SW480 (cell line): ENCODE measurements at regions not wholly inside any gene's neighbourhood (a gene's known extent, or its start where the extent isn't known, plus 50 kb on each side); places are given as distances from the start of the nearest gene placed in this dataset.
"Not testable (repeated sequence)": the region's sequence is repeated elsewhere in the genome, so short reads cannot be mapped to it uniquely, and the experiment has no call there.

ENCODE experiments used
- DNase-seq: peaks from one replicate; pipeline ENCODE4 v3.0.0-alpha.2; 2016; ENCODE audit warnings: low spot score

DNA sequence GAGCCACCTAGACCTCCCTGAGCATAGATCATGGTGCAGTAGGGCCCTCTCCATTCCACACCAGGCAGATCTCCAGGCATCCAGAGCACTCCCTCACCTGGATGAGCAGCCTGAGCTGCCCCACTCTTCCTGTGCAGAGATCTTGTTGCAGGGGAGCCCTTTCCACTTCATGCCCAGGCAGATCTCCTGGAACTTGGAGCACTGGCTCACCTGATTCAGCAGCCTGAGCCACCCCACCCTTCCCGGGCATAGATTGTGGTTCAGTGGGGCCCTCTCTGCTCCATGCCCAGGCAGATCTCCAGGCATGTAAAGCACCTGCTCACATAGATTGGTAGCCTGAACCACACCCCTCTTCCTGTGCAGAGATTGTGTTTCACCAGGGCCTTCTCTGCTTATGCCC is 78.0 kb downstream of the SEC16B start:
- DNase-seq, result no peak

DNA sequence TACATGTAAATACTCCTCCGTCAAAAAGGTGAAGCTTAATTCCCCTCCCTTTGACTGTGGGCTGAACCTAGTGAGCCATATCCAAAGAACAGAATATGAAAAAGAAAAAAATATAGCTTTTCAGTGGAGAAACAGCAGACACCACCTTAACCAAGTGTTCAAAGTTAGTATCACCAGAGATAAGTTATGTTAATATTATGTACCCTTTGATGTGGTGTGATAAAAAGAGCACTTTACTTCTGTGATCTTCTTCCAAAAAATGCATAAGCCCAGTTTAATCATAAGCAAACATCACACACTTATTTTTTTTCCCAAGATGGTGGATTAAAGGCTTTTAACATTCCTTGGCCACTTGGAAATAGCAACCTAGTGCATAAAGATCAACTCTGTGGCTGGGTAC is 79.4 kb downstream of the SEC16B start:
- DNase-seq, result peak; percentile 55

DNA sequence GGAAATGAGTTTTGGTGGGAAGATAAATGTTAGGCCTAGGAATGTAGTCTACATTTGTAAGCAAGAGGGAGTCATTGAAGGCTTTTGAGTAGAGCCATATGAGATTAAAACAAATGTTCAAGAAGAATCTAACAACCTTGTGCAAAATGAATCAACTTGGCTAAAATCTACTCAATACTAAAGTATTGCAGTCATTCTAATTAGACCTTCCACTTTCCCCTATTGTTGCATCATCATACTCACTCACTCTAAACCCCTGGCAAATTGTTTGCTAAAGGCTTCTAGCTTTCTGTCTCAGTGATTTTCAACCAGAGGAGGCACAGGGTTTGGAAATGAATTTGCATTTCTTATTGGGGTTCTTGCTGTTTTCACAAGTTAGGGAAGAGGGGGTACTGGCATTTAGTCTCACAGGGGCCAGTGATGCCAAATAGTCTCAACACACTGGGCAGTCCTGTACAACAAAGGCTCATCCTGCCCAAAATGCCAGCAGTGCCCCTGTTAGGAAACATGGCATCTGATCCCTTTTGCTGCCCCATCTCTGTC is 85.3 kb downstream of the SEC16B start:
- DNase-seq, result no peak

DNA sequence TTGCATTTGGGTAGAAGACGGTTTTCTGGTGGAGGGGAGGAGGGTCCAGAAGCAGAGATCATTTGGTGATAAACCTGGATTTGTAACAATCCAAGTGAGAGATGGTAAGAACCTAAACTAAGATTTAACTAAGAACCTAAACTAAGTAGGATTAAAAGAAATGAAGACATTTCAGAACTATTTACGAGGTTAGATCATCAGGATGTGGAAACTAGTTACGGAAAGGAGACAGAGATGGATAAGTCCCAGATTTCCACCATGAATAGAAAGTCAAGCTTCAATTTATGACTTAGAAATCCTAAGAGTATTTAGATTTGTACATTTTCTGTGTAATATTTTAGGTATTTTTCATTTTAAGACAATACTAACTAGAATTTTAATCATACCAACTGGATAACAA is 86.3 kb downstream of the SEC16B start:
- no peak for DNase-seq

DNA sequence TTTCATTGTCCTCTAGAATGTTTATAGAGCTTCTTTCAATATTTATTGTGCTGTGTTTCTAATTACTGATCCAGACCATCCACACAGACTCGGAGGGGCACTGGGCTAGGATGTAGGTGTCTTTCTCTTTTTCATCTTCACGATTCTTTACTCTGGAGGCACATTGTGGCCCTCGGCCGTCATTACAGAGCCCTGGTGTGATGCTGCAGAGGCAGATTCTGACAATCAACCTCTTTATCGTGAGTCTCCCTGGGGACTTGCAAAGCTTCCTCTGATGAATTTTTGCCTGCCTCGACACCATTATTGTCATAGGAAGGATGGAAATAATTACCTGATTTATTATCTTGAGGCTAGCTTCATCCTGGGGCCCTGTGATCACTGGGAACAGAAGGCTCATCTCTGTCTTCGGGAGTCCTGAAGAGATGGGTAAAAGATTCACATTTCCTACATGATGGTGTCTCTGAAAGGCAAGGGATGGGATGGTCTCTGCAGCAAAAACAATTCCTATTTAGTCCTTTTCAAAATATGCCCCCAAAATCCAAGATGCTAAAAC is 89.4 kb downstream of the SEC16B start:
- DNase-seq, result no peak

DNA sequence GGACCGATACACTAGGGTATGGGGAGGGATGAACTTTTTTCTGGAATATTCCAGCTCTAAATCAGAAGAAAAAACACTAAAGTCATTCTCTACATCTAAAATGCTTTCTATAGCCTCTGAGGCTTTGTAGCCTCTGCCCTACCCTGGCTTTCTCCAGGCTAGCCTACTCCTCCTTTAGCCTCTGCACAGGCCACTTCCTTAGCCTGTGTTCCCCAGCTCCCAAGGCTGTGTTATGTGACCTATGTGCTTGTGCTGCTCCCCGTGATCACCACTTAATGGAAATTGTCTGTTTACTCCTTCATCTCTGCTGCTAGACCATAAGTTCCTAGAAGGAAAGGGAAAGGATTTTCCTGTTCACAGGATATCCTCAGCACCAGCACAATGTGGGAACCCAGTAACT is 92.8 kb downstream of the SEC16B start:
- DNase-seq, result no peak

DNA sequence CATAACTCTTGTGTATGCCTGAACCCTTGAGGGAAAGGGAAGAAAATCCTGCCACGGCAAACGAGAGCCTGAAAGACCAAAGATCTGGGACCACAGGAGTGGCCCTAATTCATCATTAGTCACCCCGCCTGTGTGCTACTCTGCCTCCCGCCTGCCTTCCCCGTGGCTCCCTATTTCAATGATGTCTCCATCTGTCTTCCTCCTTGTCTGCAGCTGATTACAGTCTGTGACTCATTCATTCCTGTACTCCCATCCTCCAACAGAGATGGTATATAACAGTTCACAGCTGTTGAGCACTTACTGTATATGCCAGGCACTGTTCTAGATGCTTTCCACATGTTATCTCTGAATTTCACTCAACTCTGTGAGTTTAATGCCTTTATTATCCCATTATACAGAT is 96.6 kb downstream of the SEC16B start:
- DNase-seq, result peak; percentile 38

DNA sequence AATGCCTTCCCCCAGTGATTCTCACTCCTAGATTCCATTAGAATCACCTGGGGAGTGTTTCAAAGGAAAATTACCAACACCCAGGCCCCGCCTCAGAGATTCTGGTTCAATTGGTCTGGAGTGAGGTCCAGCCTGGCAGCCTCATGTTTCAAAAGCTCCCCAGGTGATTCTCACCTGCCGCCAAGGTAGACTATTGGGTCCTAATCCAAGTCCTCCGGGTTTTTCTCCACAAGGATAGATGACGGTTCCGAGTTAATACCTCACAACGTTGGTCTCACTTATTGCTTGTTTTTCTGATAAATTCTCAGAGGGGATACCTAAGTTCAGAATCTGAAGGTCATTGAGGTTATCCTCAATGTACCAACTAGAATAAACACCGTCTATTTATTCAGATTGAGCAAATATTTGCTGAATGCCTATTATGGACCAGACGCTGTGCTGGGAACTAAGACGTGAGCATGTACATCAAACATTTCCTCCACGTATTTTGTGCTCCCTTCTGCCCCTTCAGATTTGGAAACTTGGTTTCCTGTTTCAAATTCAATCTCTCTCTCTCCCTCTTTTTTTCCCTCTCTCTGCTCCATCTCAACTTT is 97.5 kb downstream of the SEC16B start:
- DNase-seq, result no peak

DNA sequence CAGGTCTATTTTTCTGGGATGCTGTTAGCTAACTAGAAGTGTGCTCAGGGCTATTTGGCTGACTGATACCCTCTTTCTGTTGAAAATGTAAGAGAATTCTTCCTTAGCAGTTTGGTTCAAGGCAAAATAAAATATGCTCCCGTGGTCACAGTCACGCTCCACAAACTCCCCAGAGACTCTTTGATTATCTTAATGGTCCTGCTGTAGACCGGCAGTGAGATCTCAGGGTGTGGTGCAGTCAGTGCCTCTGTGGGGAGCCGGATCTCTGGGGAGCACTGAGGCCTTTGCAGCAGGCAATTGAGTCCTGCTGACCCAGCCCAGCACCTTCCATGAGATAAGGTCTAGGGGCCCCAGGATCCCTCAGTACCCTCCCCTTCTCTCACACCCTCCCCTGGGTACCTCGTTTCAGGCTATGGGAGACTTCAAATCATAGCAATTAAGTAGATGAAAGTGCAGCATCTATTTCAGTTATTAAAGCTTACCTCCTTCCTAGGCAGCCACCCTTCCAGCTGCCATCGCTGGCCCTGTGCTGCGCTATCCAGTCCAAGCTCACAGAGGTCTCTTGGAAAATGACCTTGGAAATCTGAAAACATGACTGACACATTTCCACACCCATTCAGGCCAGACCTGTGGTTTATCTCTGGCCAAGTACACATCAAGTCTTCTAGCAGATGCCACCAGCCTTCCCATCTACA is 98.1 kb downstream of the SEC16B start:
- no peak for DNase-seq

DNA sequence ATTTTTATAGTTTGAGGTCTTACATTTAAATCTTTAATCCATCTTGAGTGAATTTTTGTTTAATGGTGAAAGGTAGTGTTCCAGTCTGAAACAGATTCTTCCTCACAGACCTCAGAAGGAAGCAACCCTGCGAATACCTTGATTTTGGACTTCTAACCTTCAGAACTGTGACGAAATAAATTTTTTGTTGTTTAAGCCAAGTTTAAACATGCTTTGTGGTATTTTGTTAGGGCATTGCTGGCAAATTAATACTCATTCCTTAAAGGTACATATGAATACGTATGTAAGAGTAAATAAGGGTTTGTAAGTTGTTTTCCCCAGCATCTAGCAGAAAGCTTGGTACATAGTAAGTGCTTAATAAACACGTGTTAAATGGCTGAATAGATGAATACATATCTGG is 100.3 kb downstream of the SEC16B start:
- DNase-seq, result no peak

DNA sequence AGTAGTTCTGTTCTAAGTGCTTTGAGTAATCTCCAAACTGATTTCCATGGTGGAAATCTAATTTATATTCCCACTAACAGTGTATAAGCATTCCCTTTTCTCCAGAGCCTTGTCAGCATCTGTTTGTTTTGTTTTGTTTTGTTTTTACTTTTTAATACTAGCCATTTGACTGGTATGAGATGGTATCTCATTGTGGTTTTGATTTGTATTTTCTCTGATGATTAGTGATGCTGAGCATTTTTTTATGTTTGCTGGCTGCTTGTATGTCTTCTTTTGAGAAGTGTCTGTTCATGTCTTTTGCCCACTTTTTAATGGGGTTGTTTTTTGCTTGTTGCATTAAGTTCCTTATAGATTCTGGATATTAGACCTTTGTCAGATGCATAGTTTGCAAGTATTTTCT is 100.8 kb downstream of the SEC16B start:
- not testable (repeated sequence) for DNase-seq

DNA sequence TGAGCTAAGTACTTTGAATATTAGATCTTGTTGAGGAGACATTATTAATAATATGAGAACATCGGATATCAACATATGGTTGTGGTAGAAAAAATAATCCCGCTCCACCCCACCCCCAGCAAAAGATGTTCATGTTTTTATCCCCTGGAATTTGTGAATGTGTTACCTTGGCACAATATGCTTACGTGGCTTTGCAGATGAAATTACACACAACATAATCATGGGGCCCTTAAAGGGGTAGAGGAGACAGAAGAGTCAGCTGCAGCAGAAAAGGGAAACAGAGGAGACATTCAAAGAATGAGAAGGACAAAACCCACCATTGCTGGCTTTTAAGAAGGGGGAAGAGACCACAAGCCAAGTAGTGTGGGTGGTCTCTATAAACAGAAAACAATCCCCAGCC is 104.1 kb downstream of the SEC16B start:
- DNase-seq, result no peak

DNA sequence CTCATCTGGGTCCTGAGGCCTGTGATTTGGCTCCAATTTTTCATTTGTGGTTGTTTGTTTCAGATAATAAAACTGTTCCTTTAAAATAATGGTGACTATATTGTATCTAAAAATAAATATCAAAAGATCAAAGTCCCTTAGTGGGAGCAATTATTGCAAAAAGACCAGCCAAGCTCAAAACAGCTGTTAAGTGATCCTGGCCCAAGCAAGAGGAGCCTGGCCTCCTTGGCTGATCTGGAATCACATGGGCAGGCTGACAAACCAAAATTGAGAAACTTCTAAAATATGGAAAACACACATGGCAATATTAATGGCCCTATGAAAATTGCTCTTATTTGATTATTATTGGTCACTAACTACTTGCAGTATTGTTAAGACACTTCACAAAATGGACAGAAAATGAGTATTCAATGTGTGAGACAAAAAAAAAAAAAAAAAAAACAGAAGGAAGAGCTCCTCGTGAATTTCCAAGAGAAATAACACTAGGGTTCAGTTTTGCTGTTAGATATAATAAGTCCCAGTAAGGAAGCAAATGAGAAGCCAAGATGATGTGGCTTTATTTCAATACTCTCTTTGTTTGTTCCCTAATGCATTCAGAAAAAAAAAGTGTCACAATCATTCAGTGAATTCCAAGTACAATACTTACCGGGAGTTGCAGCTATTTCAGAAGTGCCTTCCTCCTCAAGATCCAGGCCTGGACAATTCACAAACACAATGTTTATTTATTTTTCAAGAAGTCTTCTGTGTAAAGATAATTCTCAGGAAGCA is 105.1 kb downstream of the SEC16B start:
- DNase-seq, result no peak

DNA sequence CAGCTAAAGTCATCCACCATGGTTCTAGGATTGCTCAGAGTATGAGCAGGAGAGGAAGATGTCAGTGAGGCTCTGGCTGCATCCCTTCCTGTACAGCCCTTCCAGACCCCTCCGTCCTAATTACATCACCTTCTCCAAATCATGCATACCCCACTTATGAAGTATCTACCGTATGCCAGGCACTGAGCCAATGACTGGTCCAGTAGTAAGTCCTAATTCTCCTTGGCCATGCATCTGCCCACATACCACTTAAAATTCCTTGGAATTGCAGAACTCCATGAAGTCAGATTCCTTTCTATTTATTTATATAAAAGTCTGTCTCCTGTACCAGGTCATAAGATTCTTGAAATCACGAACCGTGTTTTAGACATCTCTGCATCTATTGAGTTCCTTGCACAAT is 106.1 kb downstream of the SEC16B start:
- no peak for DNase-seq

DNA sequence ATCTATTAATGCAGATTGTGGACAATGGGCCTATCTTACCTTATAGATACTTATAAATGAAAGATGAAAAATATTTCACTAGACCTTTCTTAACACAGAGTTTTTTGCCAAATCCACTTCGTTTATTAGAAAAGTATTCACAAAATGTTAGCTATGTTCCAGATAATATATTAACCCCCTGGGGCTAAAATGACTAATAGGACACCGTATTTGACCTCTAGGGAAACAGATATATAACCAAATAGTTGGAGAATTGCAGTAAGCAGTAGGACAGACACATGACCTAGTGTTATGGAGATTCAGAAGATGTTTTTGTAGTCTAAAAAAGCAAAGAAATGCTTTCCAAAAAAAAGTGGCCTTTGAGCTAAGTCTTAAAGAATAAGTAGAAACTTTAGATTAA is 106.9 kb downstream of the SEC16B start:
- no peak for DNase-seq

DNA sequence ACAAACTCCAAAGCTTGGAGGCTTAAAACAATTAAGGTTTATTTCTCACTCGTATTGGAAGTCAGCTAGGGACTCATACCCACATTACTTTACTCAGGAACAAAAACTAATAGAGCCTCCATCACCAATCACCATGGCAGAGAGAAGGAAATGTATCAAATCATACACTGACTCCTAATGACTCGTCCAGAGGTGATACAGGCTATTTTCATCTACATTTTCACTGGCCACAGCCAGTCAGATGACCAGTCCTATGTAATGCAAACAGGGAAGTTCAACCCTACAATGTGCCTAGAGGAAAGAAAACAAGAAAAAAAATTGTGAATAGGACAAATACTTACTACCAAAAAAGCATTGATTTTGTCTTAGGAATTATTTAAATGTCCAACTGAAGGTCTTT is 110.3 kb downstream of the SEC16B start:
- DNase-seq, result no peak

DNA sequence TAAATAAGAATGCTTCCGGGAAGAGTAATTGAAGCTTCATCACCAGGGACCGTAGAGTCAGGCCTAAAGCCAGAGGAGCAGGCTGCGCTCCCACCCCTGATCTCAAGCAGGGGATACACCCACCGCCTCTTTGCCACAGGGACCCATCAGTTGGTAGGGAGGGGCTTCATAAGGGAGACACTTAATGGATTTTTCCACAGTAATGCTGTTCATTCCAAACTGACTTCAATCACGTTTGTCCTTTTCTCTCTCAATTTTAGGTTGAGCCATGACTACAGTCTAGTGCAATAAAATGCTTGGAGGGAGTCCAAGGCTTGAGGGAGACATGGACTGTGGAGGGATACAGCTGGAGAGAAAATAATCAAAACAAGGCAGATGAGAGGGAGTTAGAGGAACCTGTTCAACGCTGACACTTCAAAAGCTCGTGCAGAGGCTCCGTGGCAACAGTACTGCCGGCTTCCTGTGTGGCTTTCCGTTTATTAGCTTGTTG is 111.5 kb downstream of the SEC16B start:
- DNase-seq, result peak; percentile 46

DNA sequence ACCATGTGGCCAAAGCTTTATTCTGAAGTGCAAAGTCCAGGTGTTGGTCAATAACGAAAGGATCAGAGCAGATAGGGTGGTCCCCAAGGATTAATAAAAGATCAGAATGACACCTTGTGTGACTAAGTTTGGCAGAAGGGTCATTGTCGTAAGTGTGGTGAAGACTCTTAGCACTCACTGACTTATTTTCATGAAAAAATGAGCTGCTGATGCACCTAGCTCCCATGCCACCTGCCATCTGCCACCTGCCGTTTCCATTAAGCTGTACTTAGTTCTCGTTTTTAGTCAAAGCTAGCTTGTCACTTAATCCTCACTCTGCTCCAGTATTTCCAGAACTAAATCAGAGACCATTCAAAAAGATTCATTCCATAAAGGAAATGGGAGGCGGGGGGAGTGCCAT is 112.6 kb downstream of the SEC16B start:
- no peak for DNase-seq

DNA sequence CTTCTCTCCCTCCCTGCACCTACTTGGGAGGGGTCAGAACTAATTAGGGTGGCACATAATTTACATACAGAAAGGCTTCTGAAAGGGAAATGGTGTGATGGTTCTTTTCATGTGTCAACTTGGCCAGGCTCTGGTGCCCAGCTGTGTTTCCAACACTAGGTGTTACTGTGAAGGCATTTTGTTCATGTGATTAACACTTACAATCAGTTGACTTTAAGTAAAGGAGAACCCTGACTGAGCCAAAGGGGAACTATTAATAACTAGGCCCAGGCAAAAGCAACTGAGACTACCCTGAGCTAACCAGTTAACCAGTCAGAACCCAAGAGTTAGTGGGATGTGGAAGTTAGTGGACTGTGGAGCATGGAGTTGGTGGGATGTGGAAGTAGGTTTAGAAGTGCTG is 114.9 kb downstream of the SEC16B start:
- DNase-seq, result no peak

DNA sequence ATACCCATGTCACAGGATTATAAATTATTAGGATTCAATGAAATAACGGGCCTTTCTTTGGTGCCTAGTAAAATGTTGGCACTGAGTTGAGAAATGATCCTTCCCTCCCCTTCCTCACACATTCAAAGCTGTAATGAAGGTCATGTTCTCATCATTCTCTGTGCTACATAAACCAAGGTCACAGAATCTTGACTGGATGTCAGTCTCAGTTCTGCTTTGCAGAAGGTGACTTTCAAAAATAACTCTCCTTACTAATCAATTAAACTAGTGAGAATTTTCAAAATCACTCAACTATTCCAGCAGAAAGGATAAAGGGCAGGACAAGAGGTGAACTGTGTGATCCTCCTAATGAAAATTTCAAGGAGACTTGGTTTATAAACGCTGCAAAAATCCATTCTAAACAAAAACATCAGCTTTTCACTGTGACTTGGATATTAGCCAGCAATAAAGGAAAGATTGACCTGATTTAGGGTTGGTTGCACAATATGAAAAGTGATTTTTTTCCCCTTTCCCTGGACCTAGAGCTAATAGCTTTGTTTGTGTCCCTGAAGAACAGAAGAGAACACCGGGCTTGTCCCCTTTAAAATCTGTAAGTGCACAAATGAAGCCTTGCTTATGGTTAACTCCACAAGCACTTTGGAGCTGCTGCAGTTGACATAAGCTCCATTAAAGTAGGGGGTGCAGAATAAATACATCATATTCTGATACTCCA is 120.1 kb downstream of the SEC16B start:
- DNase-seq, result no peak

DNA sequence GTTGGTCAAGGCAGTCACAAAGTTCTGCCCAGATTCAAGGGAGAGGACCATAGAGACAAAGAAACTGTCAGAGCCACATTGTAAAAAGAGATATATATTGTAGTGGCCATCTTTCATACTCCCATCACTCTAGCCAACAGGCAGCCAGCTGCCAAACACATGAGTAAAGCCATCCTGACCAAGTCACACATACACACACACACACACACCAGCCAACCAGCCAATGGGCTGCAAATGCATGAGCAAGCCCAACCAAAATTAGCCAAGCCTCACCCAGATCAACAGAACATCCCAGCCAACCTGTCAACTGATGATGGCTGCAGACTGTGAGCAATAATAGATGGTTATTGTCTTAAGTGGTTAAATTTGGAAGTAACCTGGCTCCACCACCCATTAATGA is 120.7 kb downstream of the SEC16B start:
- no peak for DNase-seq

DNA sequence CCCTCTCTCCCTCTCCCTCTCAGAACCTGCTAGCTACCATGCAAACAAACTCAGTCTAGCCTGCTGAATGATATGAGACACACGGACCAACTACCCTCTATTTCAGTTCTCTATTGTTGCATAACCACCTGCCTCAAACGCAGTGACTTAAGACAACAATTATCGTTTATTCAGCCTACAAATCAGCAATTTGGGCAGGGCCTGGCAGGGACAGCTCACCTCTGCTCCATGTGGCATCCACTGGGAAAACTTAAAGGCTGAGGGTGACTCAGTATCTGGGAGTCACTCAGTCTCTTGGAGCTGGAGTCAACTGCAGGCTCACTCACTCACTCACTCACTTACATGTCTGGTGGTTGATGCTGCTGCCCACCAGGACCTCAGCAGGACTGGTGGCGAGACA is 121.3 kb downstream of the SEC16B start:
- no peak for DNase-seq
